ENCODE measurements at regions not wholly inside any gene's neighbourhood (a gene's known extent, or its start where the extent isn't known, plus 50 kb on each side); places are given as distances from the start of the nearest gene placed in this dataset.

- DNase-seq (ENCODE audit: low spot score) (no peak), ATAC-seq (no peak)
- intact Hi-C loops (cut with DNase I), result no loop called here
These were observed 249.4 kb downstream of the EPHA4 start for GRCh38 chr2:221322741-221323140.

DNA sequence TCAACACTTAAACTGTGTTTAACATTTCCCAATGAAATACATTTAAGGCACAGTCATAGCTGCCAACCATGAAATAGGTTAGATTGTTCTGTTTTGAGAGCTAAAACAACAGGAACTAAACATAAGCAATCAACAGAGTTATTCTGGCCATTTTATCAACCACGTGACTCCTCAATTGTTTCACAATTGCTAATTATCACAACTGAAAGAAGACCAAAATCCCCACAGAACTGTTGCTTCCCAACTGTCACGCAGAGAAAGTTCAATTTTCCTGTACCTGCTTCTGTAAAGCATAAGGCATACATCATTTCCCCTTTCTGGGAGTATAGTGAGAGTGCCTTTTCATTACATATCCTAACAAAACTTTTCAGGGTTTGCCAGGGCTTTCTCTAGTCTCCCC lies 248.6 kb downstream of the EPHA4 start:
- DNase-seq (ENCODE audit: low spot score) (no peak), ATAC-seq (no peak)
- intact Hi-C loops (cut with DNase I), result no loop called here

GRCh38 chr2:221330436-221330835 lies 241.7 kb downstream of the EPHA4 start:
- intact Hi-C loops (cut with DNase I), result no loop called here
- DNase-seq (ENCODE audit: low spot score) (no peak), ATAC-seq (no peak)

- no peak for DNase-seq (ENCODE audit: low spot score)
- intact Hi-C loops (cut with DNase I), result no loop called here
- ATAC-seq, result no peak
These were observed 237.5 kb downstream of the EPHA4 start for GRCh38 chr2:221334481-221335218.

DNA sequence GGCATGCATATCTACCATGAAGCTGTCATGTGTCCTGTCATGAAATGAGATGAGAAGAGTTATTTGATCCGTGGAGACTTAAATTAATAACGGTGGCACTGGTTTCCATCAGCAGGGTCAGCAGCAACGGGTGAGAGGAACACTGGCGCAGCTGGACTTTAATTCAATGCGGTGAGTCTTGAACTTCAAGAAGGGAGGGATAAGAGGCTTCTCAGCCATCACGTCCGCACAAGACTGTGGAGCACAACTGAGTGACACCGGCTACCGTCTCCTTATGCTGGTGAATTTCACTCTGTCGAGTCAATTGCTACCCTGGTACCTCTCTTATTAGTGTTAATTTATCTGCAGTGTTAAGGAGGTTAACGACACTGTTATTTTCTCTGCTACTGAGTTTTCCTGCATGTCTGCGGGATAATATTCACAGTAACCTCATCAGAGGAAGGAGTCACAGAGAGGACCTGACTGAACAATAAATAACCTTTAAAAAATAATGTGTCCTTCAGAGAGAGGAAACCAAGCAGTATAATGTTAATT lies 236.8 kb downstream of the EPHA4 start:
- no peak for DNase-seq (ENCODE audit: low spot score)
- intact Hi-C loops (cut with DNase I), result no loop called here
- no peak for ATAC-seq

DNA sequence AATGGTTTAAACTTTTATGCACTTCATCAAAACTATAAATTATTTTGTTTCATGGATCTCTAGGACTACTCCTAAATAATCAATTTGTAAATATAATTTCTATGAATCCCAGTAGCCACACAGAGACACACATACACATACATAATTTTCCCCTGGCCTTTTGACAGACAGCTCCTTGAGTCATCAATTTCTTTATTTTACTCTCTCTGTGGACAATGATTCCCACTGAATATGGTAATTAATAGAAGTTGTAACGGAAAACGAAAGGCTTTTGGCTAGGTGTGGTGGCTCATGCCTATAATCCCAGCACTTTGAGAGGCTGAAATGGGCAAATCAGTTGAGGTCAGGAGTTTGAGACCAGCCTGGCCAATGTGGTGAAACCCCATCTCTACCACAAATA lies 235.1 kb downstream of the EPHA4 start:
- intact Hi-C loops (cut with DNase I), result no loop called here
- DNase-seq (ENCODE audit: low spot score) (no peak), ATAC-seq (no peak)

- ATAC-seq (no peak), DNase-seq (ENCODE audit: low spot score) (no peak)
- intact Hi-C loops (cut with DNase I), result no loop called here
These were observed 234.0 kb downstream of the EPHA4 start for GRCh38 chr2:221337957-221338685.

GRCh38 chr2:221342388-221342787 lies 229.7 kb downstream of the EPHA4 start:
- DNase-seq (ENCODE audit: low spot score), result no peak
- no peak for ATAC-seq
- intact Hi-C loops (cut with DNase I), result no loop called here

- no peak for DNase-seq (ENCODE audit: low spot score)
- ATAC-seq, result no peak
- intact Hi-C loops (cut with DNase I), result no loop called here
These were observed 228.6 kb downstream of the EPHA4 start for GRCh38 chr2:221343524-221343923.

- DNase-seq (ENCODE audit: low spot score) (no peak), ATAC-seq (no peak)
- intact Hi-C loops (cut with DNase I), result no loop called here
These were observed 226.6 kb downstream of the EPHA4 start for GRCh38 chr2:221345516-221345915.

- no peak for ATAC-seq
These were observed 225.7 kb downstream of the EPHA4 start for GRCh38 chr2:221346411-221346810.

DNA sequence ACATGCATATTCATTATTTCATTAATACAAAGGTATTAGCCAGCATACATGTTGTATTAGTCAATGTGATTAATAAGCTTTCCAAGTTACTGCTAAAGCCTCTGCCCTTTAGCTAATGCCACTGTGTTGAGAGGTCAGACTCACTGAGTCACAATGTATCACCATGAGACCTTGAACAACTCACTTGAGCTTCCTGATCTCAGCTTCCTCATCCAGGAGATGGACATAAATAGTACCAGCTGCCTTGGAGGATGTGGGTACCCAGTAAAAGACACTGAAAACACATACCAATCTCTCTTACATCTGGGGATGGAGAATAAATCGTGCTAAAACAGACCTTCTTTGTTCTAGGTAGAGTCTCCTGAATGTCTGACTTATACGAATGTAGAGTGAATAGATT lies 224.6 kb downstream of the EPHA4 start:
- intact Hi-C loops (cut with DNase I), result no loop called here
- ATAC-seq (no peak), DNase-seq (ENCODE audit: low spot score) (no peak)

More at GRCh38 chr2:221346411-221346810, 225.7 kb downstream of the EPHA4 start:
- intact Hi-C loops (cut with DNase I), result no loop called here
- DNase-seq (ENCODE audit: low spot score), result no peak

GRCh38 chr2:221350616-221351015 lies 221.5 kb downstream of the EPHA4 start:
- intact Hi-C loops (cut with DNase I), result no loop called here
- no peak for ATAC-seq

GRCh38 chr2:221353201-221353600 lies 218.9 kb downstream of the EPHA4 start:
- DNase-seq (ENCODE audit: low spot score), result no peak
- intact Hi-C loops (cut with DNase I), result no loop called here
- ATAC-seq, result no peak

More at GRCh38 chr2:221350616-221351015, 221.5 kb downstream of the EPHA4 start:
- no peak for DNase-seq (ENCODE audit: low spot score)

DNA sequence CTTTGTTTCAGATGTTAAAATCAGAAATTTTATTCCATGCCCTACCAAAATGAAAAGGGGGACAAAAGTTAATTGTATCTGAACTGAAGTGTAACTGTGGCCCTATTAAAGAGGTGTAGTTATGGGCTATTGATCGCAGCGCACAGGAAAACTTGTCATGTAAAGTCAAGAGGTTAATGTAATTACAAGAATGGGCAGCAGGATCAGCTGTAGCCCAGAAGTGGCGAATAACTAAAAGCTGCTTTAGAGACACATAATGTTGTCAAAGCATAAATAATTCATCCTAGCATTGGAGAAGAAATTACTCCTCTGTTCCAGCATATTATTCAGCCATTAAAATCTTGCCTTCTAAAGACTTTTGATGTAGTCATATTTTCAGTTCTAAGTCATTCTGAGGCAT lies 211.8 kb downstream of the EPHA4 start:
- ATAC-seq (no peak), DNase-seq (ENCODE audit: low spot score) (no peak)
- intact Hi-C loops (cut with DNase I), result no loop called here

DNA sequence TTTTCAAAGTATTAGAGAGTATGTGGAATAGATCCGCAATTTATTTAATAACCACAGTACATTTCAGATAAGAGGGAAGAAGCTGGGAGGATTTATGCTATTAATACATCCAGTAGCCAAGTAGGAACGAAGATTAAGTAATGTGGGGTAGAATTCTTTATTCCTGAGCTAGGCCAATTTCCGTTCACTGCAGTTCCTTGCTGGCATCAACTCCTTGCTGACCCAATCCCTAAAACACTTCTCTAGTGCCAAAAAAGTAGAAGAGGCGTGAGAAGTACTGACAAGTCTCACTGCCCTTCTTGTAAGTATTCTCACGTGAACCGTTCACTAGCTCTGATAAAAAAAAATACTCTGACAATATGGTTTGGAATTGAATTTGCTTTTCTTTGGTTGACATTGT lies 211.4 kb downstream of the EPHA4 start:
- ATAC-seq, result no peak
- no peak for DNase-seq (ENCODE audit: low spot score)
- intact Hi-C loops (cut with DNase I), result no loop called here

GRCh38 chr2:221361633-221362032 lies 210.5 kb downstream of the EPHA4 start:
- intact Hi-C loops (cut with DNase I), result no loop called here
- DNase-seq (ENCODE audit: low spot score) (no peak), ATAC-seq (no peak)

- intact Hi-C loops (cut with DNase I), result no loop called here
- ATAC-seq (no peak), DNase-seq (ENCODE audit: low spot score) (no peak)
These were observed 207.4 kb downstream of the EPHA4 start for GRCh38 chr2:221364672-221365071.
